ENCODE measurements at regions not wholly inside any gene's neighbourhood (a gene's known extent, or its start where the extent isn't known, plus 50 kb on each side); places are given as distances from the start of the nearest gene placed in this dataset.

- DNase-seq, result no peak
Observed at GRCh38 chr6:120614723-120615122, 719.6 kb downstream of the TBC1D32 start.

GRCh38 chr6:120608826-120609225, 725.5 kb downstream of the TBC1D32 start:
- DNase-seq, result no peak

- DNase-seq, result no peak
Observed at GRCh38 chr6:120606743-120607142, 727.5 kb downstream of the TBC1D32 start.

DNA sequence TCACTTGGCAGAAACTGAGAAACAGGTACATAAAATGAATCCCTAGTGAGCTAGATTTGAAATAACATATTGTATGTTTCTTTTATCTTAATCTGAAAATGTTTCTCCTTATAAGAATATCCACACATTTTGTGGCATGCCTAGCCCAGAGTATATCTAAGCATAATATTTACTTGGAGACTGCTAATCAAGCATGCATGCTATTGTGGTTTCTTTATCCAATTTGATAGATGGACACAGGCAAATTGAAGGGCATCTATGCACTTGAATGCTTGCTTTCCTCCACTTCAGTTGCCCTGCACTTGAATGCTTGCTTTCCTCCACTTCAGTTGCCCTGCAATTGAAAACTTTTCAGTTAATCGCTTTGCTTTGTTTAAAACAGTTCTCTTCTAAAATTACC, 729.8 kb downstream of the TBC1D32 start:
- DNase-seq, result no peak

- no peak for DNase-seq
Observed at GRCh38 chr6:120590611-120591010, 743.7 kb downstream of the TBC1D32 start.

- DNase-seq, result no peak
Observed at GRCh38 chr6:120588424-120588823, 745.9 kb downstream of the TBC1D32 start.

DNA sequence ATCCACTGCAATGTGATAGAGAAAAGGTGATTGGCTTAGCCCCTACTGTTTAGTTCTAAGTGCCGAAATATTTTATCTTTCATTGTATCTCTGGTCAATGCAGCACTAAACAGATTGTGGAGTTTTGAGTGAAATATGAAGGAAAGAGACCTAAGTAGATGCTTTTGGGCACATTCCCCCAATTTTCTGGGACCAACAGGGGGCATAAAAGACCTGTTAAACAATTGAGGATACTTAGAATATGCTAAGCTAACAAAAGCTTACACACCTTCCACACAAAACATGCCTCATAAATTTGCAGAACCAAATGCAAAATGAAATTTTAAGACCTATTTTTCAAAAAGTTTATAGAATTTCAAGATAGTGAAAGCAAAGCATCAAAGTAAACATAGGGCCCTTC, 746.9 kb downstream of the TBC1D32 start:
- no peak for DNase-seq

GRCh38 chr6:120584111-120584760, 750.0 kb downstream of the TBC1D32 start:
- no peak for DNase-seq

DNA sequence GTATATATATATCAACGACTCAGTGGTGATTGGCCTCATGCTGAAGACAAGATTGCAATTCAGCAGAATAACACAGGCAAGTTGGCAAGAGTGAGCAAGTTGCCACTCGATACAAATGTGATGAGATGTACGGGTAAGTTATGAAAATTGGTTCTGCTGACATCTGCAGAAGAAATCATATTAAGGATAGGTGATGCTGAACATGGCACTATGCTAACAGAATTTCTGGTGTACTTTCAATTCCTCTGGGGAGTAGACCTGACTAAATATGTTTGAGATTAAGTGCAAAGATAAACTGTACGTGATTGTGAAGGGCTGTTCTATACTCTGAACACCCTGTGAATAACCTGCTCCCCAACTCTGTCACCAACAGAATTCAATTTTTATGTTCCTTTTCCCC, 758.2 kb downstream of the TBC1D32 start:
- DNase-seq, result no peak

DNA sequence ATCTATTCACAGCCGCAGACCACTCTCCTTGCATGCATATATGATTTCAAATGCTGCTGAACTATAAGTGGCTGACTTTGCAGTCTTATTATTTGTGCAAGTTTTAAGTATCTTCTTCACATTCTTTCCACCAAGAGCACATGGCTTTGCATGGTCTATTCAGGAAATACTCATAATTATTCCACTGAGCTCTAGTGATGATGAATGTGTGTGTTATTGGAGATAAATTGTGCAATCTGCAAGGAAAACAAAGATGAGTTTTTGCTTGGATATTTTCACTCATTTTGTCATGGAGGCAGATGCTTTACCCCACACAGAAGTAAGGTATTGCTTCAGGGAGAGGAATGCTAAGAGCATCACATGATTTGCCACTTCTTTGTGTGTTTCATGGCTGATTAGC, 764.6 kb downstream of the TBC1D32 start:
- no peak for DNase-seq

DNA sequence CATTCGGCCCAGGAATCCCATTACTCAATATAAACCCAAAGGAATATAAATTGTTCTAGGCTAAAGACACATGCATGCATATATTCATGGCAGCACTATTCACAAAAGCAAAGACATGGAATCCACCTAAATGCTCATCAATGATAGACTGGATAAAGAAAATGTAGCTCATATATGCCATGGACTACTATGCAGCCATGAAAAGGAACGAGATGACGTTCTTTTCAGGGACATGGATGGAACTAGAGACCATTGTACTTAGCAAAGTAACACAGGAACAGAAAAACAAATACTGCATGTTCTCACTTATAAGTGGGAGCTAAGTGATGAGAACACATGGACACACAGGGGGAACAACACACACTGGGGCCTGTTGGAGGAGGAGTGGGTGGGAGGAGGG, 769.5 kb downstream of the TBC1D32 start:
- no peak for DNase-seq

GRCh38 chr6:120558294-120558693, 776.0 kb downstream of the TBC1D32 start:
- DNase-seq, result no peak

- no peak for DNase-seq
Observed at GRCh38 chr6:120557554-120557953, 776.7 kb downstream of the TBC1D32 start.

DNA sequence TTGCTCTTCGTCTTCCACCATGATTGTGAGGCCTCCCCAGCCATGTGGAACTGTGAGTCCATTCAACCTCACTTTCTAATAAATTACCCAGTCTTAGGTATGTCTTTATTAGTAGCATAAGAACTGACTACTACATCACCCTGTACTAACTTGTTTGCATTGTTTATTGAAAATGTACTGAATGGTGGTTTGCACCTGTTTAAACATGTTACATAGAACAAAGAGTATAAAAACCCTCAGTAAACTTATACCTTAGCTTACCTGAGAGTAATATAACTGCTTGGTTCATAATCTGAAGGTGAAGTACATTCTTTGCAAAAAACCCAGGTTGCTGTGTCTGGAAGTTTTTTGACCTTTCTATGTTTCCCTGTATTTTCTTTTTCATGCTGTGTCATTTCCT, 777.8 kb downstream of the TBC1D32 start:
- no peak for DNase-seq

GRCh38 chr6:120553353-120553752, 780.9 kb downstream of the TBC1D32 start:
- DNase-seq, result no peak

DNA sequence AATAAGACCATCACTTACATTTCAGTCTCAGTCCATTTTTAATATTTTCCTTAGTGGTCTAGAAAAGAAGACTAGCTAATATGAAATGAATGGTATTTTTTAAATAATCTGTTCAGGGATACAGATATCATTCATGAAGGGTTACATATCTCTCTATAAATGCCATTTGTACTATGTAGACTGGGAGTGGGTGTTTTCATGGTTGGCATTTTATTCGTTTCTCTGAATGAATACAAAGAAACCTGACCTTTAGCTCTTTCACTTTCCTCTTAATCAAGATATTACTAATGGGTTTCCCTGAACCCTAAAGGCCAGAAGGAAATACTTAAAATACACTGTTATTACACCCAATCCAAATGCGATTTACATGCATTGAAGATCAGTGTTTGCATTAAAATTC, 788.9 kb downstream of the TBC1D32 start:
- DNase-seq, result no peak

GRCh38 chr6:120534954-120535353, 799.3 kb downstream of the TBC1D32 start:
- DNase-seq, result no peak

DNA sequence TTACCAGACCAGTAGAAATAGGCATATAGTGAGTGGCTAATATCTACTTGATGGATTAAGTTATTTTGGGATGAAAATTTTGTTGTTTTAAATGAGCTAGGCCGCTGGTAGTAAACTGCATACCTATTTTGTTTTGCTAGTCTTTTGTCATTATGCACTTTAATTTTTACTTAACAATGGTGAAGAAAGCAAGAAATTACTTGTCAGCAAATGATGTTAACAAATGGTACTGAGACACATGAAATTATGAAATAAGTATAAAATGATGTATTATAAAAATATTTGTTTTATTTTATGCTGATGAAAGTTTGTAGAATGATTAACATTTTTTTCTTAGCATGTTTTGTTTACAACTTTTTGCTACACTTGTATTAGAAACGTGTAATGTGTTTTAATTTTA, 807.7 kb downstream of the TBC1D32 start:
- no peak for DNase-seq

DNA sequence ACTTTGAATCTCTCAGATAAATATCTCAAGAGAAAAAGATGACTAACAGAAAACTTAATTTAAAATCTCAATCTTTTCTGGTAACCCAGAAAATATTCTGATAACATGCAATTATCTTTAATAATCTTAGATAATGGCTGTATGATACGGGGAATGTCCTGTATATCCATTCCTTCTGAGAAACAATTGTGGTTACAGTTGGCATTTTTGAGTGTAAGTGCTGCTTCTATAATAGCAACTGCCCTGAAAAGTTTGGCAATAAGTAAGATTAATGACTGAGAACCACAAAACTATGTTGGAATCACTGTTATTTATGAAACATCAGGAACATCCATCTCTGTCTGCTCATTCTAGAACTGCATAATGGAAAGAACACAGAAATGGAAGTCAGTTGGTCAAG, 819.7 kb downstream of the TBC1D32 start:
- DNase-seq, result no peak

DNA sequence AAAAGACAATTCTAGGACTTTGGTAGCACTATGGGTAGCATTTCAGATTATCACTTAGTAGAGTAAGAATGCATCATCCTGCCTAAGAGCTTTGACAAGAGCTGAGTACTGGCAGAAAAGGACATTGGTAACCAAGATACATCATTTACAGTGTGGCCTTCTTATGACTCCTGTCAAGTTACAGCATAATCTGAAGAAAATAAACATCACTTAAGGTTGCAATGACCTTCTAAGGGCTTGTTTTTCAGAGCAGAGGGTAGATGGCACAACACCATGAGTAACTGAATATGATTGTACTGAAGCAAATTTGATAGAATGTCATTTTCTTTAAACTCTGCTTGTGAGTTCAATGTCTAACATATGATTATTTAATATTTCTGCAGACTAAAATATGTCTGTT, 822.6 kb downstream of the TBC1D32 start:
- no peak for DNase-seq

DNA sequence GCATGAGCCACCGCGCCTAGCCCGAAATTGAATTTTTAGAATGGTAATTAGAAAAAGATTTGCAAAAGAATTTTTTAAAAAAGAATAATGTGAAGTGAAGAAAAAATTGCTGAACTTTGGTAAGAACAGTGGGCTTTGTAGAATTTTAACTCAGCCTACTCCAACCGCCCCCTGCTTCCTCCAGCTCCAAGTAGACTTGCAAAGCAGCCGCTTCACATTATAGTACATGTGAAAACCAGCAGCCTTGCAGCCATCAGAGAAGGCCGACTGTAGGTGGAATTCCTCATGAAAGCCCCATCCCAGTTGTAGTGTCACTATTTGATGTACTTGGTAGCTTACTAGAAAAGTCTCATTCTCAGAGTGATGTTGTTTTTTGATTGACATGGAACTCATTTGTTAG, 835.6 kb downstream of the TBC1D32 start:
- DNase-seq, result no peak

DNA sequence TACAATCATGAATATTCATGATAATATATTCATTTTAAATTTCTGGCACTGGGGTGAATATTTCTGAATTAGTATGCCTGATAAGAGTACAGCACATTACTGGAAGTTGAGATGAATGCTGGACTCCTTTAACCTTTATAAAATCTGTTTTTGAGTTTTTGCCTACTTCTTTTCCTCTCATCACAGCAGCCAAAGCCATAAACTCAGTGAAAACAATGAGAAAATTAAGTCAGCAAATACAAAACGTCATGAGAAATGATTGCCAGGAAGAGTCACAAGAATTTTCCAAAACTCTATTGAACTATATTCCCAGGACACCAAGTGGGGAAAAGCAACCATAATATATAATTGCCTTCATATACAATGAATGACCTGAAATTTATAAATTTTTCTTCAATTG, 837.6 kb downstream of the TBC1D32 start:
- no peak for DNase-seq

DNA sequence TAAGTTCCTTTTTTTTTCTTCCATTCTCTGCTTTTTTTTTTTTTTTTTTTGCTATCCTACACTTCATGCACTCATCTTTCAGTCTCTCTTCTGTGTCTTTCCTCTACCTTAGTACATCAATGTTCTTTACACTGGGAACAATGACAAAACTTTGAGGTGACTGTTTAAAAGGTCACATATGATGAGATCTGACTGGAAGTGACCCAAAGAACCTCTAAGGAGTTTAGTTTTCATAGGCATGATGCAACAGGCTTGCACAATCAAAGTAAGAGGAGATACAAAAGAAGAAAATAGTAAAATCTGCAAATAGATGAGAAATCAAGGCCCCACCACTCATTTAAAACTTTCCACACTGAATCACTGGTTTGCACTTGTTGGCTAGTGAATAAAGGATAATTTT, 840.8 kb downstream of the TBC1D32 start:
- DNase-seq, result no peak

GRCh38 chr6:120489941-120490340, 844.3 kb downstream of the TBC1D32 start:
- DNase-seq, result no peak

- no peak for DNase-seq
Observed at GRCh38 chr6:120484146-120484545, 850.1 kb downstream of the TBC1D32 start.

DNA sequence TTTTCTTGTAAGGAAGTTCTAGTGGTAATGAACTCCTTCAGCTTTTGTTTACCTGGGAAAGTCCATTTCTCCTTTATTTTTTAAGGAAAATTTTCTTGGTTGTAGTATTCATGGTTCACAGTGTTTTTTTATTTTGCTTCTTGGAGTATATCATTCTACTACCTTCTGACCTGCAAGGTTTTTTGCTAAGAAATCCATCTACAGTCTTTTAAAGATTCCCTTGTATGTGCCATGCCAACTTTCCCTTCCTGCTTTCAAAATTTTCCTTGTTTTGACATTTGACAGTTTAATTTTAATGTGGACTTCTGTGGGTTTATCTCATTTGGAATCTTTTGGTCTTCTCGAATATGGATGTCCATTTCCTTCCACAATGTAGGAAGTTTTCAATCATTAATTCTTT, 855.6 kb downstream of the TBC1D32 start:
- DNase-seq, result no peak
